ENCODE measurements at regions not wholly inside any gene's neighbourhood (a gene's known extent, or its start where the extent isn't known, plus 50 kb on each side); places are given as distances from the start of the nearest gene placed in this dataset.

GRCh38 chr14:97625477-97625876 is 828.3 kb downstream of the VRK1 start:
- no peak overlapping the region for H3K4me3 Mint-ChIP-seq
- WGBS, 2 experiments (ENCODE audit: insufficient coverage in 1 of 2, insufficient read length in 1 of 2), result 84% methylated on average over 3 of the region's 3 CpGs; no CpG with 5 or more reads in 1 of the 2 experiments
- H3K4me1 Mint-ChIP-seq, result peaks cover 4% of the 10 kb centered on the region
- H3K27me3 ChIP-seq (ENCODE audit: control insufficient read depth, insufficient read depth, low read length, poor library complexity, severe bottlenecking), result no peaks in the 10 kb centered on the region
- H3K9me3 ChIP-seq (ENCODE audit: control insufficient read depth, low read length), result no peaks in the 10 kb centered on the region
- H3K27ac ChIP-seq (ENCODE audit: low read depth, low read length), result no peak overlapping the region
- H3K9ac ChIP-seq (ENCODE audit: extremely low read depth, low read length, poor library complexity, severe bottlenecking), result no peak overlapping the region
- H3K27ac Mint-ChIP-seq, result no peak overlapping the region
- TF ChIP-seq CTCF (conservative IDR thresholded peaks at IDR 0.05), result no peak
- DNase-seq, result no peak
- H3K4me3 ChIP-seq (ENCODE audit: low read length), result no peak overlapping the region
- no peaks in the 10 kb centered on the region for H3K9me3 Mint-ChIP-seq
- H3K27me3 Mint-ChIP-seq (ENCODE audit: insufficient read depth), result peaks cover 7% of the 10 kb centered on the region
- no peaks in the 10 kb centered on the region for H3K4me1 ChIP-seq (ENCODE audit: control insufficient read depth, insufficient read depth, low read length)
- H3K36me3 ChIP-seq (ENCODE audit: control insufficient read depth, insufficient read depth, low read length), result no peaks in the 10 kb centered on the region
- no peaks in the 10 kb centered on the region for H3K36me3 Mint-ChIP-seq (ENCODE audit: low read depth)

GRCh38 chr14:97626088-97626487 is 828.9 kb downstream of the VRK1 start:
- no peak overlapping the region for H3K9ac ChIP-seq (ENCODE audit: extremely low read depth, low read length, poor library complexity, severe bottlenecking)
- Mint-ChIP-seq H3K4me3 (no peak overlapping the region), H3K4me1 (peaks cover 3% of the 10 kb centered on the region), H3K36me3 (ENCODE audit: low read depth) (no peaks in the 10 kb centered on the region), H3K27ac (no peak overlapping the region), H3K27me3 (ENCODE audit: insufficient read depth) (peaks cover 7% of the 10 kb centered on the region), H3K9me3 (no peaks in the 10 kb centered on the region)
- H3K36me3 ChIP-seq (ENCODE audit: control insufficient read depth, insufficient read depth, low read length), result no peaks in the 10 kb centered on the region
- no peak for DNase-seq
- no peak for TF ChIP-seq CTCF (conservative IDR thresholded peaks at IDR 0.05)
- no peak overlapping the region for H3K27ac ChIP-seq (ENCODE audit: low read depth, low read length)
- H3K9me3 ChIP-seq (ENCODE audit: control insufficient read depth, low read length), result no peaks in the 10 kb centered on the region
- no peaks in the 10 kb centered on the region for H3K4me1 ChIP-seq (ENCODE audit: control insufficient read depth, insufficient read depth, low read length)
- 92% methylated on average over 4 of the region's 4 CpGs; no CpG with 5 or more reads in 1 of the 2 experiments for WGBS, 2 experiments (ENCODE audit: insufficient coverage in 1 of 2, insufficient read length in 1 of 2)
- H3K27me3 ChIP-seq (ENCODE audit: control insufficient read depth, insufficient read depth, low read length, poor library complexity, severe bottlenecking), result no peaks in the 10 kb centered on the region
- no peak overlapping the region for H3K4me3 ChIP-seq (ENCODE audit: low read length)

GRCh38 chr14:97630249-97630648 is 833.1 kb downstream of the VRK1 start:
- WGBS, 2 experiments (ENCODE audit: insufficient coverage in 1 of 2, insufficient read length in 1 of 2), result 84 to 92% methylated on average over 5 of the region's 5 CpGs
- no peaks in the 10 kb centered on the region for H3K27me3 ChIP-seq (ENCODE audit: control insufficient read depth, insufficient read depth, low read length, poor library complexity, severe bottlenecking)
- H3K4me1 ChIP-seq (ENCODE audit: control insufficient read depth, insufficient read depth, low read length), result no peaks in the 10 kb centered on the region
- Mint-ChIP-seq H3K27me3 (ENCODE audit: insufficient read depth) (no peaks in the 10 kb centered on the region), H3K36me3 (ENCODE audit: low read depth) (no peaks in the 10 kb centered on the region), H3K4me1 (peaks cover 18% of the 10 kb centered on the region), H3K4me3 (no peak overlapping the region), H3K9me3 (no peaks in the 10 kb centered on the region), H3K27ac (no peak overlapping the region)
- no peak overlapping the region for H3K27ac ChIP-seq (ENCODE audit: low read depth, low read length)
- no peak overlapping the region for H3K9ac ChIP-seq (ENCODE audit: extremely low read depth, low read length, poor library complexity, severe bottlenecking)
- no peak for TF ChIP-seq CTCF (conservative IDR thresholded peaks at IDR 0.05)
- no peaks in the 10 kb centered on the region for H3K36me3 ChIP-seq (ENCODE audit: control insufficient read depth, insufficient read depth, low read length)
- no peak for DNase-seq
- no peaks in the 10 kb centered on the region for H3K9me3 ChIP-seq (ENCODE audit: control insufficient read depth, low read length)
- no peak overlapping the region for H3K4me3 ChIP-seq (ENCODE audit: low read length)

Measured in endodermal cell (in vitro differentiated cells).